C1 segment of cervical spinal cord (tissue), 14 donors: ENCODE measurements at regions not wholly inside any gene's neighbourhood (a gene's known extent, or its start where the extent isn't known, plus 50 kb on each side); places are given as distances from the start of the nearest gene placed in this dataset.
A peak's percentile ranks its signal among the peaks of the same experiment; 100 is the strongest.

Experiments used
- DNase-seq, 14 donors: peaks; one replicate each; lab custom pipeline; 2025; lab: John Stamatoyannopoulos, UW

DNA sequence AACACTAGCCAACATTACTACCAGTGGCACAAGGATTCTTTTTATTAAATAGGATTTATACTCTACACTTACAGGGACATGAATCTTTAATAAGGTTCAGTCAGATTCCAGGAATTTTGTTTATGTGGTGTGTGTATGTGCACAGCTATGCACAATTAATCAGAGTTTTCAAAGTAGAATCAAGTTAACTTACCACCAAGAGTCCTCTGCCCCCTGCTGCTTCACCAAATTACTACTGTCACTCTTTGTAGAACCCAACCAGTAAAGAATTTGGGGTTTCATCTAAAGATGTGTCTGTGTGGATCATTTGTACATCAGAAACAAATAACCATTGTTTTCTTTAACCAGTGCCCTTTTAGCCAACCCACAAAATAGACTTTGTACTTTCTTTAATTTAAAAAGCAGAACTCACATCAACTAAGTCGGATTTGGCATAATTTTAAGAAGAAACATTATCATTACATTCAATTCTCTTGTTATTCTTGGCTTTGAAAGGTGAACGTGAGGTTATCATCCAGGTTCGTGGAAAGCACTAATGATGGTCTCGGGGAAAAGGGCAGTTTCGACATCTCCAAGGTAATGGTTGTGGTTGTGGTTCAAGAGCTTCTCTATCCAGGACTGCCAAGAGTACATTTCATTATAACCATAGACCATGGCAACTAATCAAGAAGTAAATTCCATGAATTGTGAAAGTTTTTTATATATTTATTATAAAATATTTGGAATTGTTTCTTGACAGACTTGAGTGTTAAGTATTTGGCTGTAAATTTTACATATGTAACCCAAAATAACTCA, 514.3 kb upstream of the ID4 start:
- no peak for DNase-seq

DNA sequence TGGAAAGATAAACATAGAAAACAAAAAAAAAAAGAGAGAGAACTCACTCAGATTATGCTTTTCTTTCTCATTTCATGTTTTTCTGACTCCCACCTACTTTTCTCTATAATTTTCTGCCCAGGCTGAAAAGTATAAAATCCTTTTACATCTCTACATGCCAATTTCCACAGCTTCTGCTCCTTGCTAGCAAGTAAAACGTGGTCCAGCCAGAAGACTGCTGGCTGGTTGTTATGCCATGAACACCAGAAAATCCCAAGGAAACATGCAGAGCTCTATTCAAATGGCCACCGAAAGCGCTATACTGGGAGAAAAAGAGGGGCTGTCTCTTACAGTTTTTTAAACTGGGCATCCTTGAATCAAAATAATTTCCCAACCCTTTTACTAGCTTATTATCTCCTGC, 512.8 kb upstream of the ID4 start:
- peak in 1 of 14 donors; percentile 16 for DNase-seq

DNA sequence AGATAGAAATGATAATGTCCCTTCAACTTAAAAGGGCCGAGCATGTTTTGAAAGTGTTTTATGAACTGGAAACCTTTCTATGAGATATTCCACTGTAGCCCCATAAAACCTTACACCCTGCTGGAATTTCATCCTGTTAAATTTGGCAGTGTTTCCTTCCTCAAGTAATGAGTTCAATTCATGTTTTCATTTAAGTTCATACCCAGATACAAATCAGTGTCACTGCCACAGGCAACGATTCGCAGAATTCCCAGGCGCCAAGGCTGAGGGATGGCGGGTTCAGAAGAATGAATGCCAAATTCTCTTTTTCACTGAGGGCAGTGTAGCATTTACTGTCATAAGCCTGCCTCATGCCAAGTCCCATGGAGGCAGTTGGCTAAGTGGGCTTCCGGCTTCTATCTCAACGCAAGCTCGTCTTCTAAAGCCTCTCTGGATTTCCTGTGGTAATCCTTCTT, 511.8 kb upstream of the ID4 start:
- DNase-seq = peak in 1 of 14 donors; percentile 5

DNA sequence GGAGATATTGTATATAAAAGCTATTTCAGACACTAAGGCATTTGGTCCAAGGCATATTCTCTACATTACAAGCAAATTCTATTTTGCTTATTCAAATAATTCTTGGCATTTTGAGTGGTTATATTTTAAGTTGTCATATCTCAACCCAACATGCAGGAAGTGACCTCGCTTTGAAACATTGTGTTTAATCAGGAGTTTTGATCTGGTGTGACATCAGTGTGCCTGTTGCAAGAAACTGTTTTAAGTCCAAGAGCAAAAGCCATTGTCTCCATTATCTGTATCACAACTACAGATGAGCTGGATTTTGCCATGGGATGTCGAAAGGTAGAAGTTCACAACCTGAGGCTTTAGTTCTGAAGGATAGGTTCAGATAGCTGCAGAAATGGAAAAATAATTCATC, 509.9 kb upstream of the ID4 start:
- DNase-seq = no peak

DNA sequence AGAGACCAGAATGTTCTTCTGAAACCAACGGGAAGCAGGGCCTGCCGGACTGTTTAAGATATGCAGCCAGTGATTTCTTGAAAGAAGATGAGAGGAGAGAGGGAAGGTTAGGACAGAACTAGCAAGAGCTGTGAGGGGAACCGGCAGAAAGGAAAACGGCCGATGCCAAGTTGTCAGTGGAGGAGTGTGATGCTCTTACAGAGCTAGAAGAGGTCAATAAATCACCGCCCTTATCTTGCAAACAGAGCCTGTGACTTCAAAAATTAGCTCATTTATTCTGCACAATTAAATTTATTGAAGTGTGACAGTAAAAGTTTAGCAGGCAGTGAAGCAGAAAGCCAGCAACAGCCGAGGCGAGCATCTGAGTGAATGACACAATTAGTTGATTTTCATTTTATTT, 509.5 kb upstream of the ID4 start:
- DNase-seq = peak in 1 of 14 donors; percentile 0

DNA sequence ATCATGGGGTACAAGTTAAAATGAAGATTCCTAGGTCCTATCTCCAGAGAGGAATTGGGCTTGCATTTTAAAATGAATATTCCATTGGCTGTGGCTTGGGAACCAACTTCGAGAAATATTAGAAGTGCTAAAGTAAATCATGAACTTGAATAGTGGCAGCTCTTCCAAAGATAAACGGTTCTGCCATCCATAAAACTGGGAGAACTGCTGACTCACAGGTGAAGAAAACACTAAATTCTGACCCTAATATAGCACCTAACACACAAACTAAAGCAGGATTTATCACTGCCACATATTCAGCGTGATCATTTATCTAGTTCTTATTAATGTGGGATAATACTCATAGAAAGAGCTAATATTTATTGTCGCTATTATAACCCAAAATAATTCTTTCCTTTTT, 508.1 kb upstream of the ID4 start:
- no peak for DNase-seq

DNA sequence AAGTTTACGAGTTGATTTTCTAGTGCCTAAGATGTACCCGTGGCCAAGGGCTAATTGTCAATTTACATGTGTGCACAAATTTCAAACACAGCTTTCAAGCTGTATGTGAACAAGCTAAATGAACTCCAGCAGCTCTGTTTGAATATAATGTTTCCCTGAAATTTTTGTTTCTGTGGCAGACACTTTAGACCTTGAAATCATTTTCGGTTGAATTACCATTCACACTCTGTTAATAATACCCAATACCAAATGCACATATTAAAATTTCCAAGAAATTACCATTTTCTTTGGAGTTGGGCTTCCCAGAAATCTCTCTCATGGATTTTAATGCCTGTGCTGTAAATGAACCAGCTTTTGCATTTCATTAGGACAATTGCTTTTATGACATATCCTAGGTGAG, 506.1 kb upstream of the ID4 start:
- no peak for DNase-seq

DNA sequence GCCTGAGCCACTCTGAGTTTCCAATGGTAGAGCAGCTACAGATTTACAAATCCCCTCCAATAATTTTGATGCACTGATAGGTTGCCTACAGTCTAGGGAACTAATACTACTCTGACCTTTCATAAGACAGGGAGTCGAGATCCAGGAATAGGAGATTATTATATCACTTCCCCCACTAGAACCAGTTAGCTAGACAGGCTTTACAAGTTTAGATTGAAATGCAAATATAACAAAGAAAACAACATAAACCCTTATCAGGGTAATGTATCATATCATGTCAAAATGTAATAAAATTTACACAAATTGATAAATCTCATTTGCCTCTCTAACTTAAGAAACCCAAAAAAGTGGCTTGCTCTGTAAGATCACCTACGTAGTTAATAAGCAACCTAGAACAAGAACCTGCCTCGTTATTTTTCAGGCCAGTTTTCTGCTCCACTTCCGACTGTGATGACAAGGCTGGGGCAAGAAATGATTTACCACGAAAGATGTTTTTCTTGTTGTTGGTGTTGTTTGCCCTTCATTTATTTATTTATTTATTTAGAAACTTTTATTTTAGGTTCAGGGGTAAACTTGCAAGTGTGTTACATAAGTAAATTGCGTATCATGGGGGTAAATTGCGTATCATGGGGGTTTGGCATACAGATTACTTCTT, 504.2 kb upstream of the ID4 start:
- no peak for DNase-seq

DNA sequence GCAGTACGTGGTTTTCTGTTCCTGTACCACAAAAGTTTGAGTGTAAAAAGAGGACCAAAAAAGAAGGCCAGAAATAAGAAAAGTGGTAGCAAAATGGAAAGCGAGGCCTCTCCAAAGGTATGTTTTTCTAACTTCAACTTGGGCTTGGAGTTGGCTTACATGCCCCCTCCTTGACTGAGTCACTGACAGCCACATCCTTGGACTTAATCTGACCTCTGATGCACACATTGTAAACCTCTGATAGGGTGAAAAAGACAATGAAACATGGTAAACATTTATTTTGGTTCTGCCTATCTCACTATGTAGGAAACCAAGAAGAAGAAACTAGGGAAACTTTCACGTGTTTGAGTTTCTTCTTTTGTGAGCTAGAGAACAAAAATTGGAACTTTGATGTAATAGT, 503.2 kb upstream of the ID4 start:
- no peak for DNase-seq

DNA sequence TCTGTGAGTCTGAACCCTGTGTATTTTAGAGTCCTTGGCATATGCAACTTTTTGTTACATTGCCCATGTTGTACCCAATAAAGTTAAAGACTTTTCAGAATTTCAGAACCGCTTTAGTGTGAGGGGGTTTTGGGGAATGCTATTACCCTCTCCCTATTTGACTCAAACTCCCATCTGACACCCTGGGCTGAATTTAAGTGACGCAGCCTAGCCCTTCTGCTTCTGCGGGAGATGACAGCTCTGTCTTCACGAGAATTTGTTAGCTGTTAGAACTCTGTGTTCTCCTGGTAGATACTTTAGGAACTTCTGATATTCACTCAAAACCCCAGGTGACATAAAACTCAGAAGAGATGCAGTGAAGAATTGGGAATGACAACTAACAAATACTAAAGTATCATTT, 500.6 kb upstream of the ID4 start:
- no peak for DNase-seq

DNA sequence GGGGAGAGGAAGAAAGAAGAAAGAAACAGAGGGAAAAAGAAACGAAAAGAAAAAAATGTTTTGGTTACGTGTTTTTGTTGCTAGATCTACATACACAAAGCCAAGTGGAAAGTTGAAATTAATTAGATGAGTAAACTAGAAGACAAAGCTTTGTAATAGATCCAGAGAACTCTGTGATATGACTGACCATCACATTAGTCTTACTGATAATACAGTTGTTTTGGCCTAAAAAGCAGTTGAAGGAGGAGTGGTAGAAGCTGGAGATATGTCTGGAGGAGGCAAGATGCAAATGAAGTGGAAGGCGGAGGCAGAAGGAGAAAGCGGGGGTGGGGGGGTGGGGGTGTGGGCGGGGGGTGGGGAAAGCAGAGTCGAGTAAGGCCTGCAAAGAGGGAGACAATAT, 500.1 kb upstream of the ID4 start:
- no peak for DNase-seq

DNA sequence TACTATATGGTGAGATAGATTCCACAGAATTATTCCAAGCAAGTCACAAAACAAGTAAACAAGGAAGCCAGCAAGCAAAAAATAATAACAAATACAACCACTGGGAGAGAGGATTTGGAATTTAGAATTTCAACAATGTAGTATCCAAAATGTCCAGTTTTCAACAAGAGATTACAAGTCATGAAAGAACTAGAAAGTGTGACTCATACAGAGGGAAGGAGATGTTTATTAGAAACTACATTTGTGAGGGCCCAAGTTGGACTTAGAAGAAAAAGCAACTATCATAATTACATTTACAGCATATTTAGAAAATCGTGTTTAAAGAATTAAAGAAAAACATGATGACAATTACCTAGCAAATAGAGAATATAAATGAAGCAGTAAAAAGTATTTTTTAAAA, 494.6 kb upstream of the ID4 start:
- DNase-seq = no peak

DNA sequence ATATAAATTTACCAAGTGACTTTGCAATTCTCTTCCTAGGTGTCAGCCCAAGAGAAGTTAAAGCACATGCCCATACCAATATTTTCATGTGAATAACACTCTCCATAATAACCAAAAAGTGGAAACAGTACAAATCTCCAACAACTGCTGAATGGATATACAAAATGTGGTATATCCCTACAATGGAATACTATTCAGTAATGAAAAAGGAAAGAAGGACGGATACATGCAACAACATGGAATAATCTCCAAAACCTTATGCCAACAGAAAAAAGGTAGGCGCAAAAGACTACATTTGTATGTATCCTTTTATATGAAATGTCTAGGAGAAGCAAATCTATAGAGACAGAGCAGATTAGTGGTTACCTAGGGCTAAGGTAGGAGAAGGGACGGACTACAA, 487.7 kb upstream of the ID4 start:
- no peak for DNase-seq

DNA sequence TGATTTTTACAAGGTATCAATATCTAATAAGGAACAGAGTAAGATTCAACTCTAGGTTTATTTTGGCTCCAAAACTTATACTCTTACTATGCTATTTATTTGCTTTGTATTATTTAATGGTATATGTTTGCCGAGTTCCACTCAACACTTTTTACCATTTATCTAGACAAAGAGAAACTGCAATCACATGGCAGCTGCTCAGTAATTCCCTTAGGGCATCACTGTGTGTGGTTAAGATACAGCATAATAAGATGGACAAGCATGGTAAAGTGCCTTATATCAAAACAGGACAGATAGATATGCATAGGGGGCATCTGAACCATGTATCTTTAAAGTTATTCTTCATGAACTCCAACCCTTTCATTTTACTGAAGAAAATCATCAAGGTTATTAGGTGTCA, 483.0 kb upstream of the ID4 start:
- no peak for DNase-seq

DNA sequence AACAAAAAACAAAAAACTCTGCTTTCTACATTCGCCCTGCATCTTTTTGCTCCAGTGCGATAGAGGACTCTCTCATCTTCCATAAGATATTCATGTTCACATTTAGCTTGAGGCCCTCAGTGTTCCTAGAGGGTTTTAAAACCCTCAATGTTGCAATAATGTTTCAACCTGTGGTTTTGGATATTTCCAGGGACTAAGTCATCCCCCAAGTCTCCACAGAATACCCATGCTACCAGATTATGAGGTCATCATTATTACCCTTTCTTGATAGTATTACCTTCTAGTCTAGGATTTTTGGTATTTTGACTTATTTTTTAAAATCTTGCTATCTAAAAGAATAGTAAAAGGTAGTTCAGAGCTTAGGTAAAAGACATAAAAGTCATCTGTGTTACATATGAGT, 480.5 kb upstream of the ID4 start:
- DNase-seq = no peak

DNA sequence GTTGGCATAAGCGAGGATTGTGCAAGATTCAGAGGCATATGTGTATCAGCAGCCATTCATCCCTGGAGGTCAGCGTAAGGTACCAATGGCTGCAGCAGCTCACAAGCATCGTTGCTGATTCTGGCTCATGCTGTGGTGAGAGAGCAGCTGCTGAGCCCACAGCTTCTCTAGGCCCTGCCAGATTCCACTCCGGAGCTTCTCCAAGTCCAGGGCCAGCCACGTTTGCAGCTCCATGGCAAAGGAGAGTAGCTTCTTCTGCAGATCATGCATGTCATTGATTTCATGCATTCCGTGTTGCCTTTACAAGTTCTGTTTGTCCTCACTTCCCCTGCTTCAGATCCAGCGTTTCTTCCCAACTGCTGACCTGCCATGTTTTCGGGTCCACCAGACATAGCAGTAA, 474.8 kb upstream of the ID4 start:
- no peak for DNase-seq

DNA sequence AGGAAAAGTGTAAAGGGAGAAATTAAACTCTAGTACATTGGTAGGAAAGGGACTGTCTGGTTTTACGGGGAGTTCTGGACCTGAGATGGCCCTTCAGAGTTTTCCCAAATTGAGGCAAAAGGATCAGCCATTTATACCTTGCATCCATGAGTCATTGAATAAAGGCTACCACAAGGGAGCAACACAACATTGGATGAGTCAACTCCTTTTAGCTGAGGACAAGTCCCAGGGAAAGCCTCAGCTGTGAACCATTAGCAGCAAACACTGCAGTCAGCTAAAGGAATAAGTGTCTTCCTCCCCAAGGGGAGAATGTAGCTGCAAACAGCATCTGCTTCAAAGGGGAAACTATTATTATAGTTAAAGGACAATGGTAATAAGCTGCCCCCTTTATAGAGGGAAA, 468.7 kb upstream of the ID4 start:
- no peak for DNase-seq

DNA sequence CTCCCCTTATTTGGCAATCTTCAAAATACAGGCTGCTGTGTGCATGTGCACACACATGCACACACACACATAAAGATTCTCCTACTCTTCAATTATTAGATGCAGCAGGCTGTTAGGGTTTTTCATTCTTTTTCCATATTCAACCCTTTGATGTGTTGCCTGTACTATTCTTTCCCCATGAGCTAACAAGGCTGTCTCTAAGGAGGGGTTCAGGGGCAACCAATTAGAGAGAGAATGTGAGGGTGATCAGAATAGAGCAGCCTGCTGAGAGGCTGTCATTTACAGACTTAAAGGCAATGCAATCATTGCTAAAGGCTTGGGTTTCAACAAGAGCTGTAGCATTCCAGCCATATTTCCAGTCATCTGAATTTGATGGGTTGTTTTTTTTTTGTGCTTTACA, 467.4 kb upstream of the ID4 start:
- DNase-seq = no peak

DNA sequence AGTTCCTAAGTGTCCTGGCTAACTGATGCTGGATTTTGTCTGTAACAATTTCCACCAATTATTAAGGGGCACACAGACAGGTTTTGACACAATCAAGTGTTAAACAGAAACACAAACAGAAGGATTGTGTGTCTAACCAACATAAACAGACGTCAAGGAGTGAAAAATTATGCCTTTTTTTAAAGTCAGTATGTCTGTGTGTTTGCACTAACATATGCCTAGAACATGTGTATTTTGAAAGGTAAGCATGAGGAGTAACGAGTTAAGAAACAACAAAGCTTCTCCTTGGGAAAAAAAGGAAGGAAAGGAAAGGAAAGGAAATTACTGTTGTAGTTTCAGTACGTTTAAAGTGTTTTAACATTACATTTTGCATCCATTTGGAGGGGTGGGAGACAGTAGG, 466.3 kb upstream of the ID4 start:
- DNase-seq = no peak

DNA sequence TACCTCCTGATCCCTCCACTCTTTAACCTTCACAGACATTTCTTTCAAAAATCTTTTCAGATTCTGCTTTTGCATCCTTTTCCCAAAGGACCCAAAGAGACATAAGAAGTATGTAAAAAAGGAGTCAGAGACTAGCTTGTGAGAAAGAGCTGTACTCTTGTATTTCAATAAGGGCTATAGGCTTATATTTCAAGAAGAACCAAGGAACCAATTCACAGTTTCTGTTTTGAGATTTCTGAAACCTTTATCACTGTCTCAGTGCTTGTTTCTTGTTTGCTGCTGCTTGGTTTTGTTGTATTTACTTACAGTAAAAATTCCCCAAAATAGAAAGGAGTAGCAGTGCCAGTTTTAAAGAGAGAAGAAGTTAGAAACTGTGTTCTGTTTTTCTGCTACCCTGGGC, 461.6 kb upstream of the ID4 start:
- no peak for DNase-seq

DNA sequence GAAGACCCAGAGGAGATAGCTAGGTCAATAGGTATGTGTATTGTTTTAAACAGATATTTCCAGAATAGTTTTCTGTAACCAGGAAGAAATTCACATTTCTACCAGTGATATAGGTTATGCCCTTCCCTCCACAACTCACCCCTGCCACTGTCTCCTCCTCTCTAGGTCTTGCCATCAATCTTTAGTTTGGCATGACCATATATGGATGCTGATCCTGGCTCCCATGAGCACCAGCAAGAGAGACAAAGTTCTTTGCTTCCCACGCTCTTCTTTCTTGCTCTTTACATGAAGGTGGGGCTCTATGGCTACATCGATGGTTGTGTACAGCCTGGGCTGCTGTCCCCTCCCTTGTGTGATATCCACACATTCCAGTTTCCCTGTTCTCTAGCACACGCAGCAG, 459.4 kb upstream of the ID4 start:
- DNase-seq = no peak

DNA sequence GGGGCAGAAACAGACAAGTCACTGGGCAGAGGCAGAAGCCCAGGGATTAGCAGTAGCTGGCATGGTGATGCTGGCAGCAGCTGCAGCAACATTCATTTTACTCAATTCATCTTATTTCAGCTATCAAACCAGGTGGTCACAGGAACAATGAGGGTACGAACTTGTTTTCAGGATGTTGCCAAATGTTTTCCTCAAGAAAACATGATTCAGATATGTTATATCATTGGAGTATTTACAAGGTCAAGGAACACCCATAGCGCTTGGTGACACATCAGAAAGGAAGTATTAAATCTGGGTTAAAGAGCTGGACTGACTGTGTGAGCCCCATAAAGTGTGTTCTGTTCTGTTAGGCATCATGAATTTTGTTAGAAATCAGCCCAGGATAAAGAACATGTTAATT, 456.9 kb upstream of the ID4 start:
- DNase-seq = no peak

DNA sequence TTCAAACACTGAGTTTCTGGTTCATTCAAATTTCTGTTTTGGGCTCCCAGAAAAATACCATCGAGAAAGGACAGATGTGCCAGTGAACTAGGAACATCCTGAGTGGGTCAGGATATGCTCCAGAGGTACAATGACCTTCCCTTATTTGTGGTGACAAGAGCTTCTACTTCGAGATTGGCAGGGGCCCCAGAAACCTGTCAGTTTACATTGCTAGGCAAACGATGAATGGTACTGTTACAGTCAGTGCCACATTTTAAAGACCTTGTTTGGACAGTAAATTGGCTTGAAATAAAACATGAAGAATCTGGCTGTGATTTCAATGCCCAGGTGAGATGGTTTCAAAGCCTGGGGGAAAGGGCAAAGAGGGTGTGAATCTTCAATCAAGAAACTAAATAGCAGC, 454.5 kb upstream of the ID4 start:
- DNase-seq = no peak

DNA sequence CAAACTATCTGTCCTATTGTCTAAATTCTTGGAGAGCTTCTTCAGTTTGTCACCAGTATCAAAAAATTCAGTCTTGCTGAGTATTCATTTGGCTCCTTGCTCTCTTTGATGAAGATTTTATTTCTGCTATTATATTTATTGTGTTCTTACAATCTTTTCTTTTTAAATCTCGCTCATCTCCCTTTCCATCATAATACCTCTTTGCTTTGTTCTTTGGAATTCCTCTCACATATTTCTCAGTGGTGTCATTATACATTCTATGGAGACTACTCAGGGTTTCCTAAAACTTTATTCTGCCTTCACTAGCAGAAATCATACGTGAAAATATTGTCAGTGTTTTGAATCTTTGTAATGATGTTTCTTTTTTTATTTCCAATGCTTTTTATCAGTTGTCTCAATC, 445.2 kb upstream of the ID4 start:
- no peak for DNase-seq
